ENCODE measurements at regions not wholly inside any gene's neighbourhood (a gene's known extent, or its start where the extent isn't known, plus 50 kb on each side); places are given as distances from the start of the nearest gene placed in this dataset.
"Not testable (repeated sequence)": the region's sequence is repeated elsewhere in the genome, so short reads cannot be mapped to it uniquely, and the experiment has no call there.

GRCh38 chr7:9505516-9505915, 1072.1 kb downstream of the NXPH1 start:
- DNase-seq (ENCODE audit: low read depth) = no peak

DNA sequence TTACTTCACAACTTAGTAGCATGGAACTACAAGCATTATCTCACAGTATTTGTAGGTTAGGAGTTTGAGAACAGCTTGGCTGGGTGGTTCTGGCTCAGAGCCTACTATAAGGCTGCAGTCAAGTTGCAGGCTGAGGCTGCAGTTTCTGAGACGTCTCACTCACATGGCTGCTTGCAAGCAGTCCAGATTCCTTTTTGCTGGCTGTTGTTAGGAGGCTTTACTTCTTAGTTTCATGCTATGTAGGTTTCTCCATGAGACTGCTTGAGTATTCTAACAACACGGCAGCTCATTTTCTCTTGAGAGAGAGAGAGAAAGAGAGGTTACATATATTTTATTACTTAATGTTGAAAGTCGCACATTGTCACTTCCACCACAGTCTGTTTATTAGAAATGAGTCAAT, 1073.9 kb downstream of the NXPH1 start:
- DNase-seq (ENCODE audit: low read depth) = no peak

GRCh38 chr7:9516662-9517061, 1083.3 kb downstream of the NXPH1 start:
- DNase-seq (ENCODE audit: low read depth) = no peak

DNA sequence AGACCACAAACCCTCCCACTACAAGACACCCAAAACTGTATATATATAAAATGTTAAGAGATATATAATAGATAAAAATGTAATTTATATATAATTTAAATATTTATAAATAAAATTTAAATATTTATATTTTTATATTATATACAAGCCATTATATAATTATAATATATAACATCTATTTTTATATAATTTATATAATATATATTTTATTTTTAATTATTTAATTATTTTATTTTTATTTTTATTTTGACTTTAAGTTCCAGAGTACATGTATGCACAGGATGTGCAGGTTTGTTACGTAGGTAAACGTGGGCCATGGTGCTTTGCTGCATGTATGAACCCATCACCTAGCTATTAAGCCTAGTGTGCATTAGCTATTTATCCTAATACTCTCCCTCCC, 1090.2 kb downstream of the NXPH1 start:
- no peak for DNase-seq (ENCODE audit: low read depth)

- not testable (repeated sequence) for DNase-seq (ENCODE audit: low read depth)
These were observed 1119.0 kb downstream of the NXPH1 start for GRCh38 chr7:9552431-9552830.

GRCh38 chr7:9557853-9558252, 1124.4 kb downstream of the NXPH1 start:
- DNase-seq (ENCODE audit: low read depth) = no peak

- DNase-seq (ENCODE audit: low read depth) = no peak
These were observed 1142.3 kb downstream of the NXPH1 start for GRCh38 chr7:9575716-9576115.

GRCh38 chr7:9582824-9583223, 1149.4 kb downstream of the NXPH1 start:
- DNase-seq (ENCODE audit: low read depth) = no peak

GRCh38 chr7:9598411-9598810, 1165.0 kb downstream of the NXPH1 start:
- DNase-seq (ENCODE audit: low read depth) = no peak

- DNase-seq (ENCODE audit: low read depth) = no peak
These were observed 1167.6 kb downstream of the NXPH1 start for GRCh38 chr7:9600974-9601373.

DNA sequence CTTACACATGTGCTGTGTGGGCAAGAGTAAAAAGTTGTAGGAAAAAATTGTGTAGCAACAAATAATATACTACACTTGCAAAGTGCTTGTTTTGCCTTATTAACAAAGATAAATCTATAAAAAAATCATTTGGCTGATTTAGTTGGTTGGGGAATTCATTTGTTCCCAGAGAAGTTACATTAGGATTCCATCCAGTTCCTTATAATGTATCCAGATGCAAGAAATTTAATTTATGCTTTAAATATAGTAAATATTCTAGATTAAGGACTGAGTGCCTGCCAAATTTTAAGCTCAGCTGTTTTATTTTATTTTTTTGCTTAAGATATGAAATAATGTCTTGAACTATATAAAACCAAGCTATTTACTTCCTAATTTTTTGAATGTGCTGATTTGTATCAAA, 1169.9 kb downstream of the NXPH1 start:
- no peak for DNase-seq (ENCODE audit: low read depth)

GRCh38 chr7:9608560-9608959, 1175.2 kb downstream of the NXPH1 start:
- DNase-seq (ENCODE audit: low read depth) = no peak

- not testable (repeated sequence) for DNase-seq (ENCODE audit: low read depth)
These were observed 1187.5 kb downstream of the NXPH1 start for GRCh38 chr7:9620899-9621298.

GRCh38 chr7:9621306-9621902, 1188.0 kb downstream of the NXPH1 start:
- DNase-seq (ENCODE audit: low read depth) = not testable (repeated sequence)

- DNase-seq (ENCODE audit: low read depth) = no peak
These were observed 1188.5 kb downstream of the NXPH1 start for GRCh38 chr7:9621927-9622326.

DNA sequence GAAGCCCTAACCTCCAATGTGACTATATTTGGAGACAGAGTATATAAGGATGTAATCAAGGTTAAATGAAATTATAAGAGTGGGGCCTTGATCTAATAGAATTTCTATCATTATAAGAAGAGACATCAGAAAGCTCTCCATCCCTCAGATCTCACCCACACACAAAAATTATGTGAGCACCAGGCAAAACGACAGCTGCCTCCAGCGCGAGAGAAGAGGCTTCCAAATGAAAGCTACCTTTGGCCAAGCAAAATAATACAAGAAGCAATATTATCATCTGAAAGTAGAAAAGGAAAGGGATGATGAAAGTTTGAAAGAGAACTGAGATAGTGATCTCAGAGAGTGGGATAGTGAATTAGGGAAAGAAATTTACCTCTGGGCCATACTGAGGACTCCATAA, 1192.5 kb downstream of the NXPH1 start:
- no peak for DNase-seq (ENCODE audit: low read depth)

DNA sequence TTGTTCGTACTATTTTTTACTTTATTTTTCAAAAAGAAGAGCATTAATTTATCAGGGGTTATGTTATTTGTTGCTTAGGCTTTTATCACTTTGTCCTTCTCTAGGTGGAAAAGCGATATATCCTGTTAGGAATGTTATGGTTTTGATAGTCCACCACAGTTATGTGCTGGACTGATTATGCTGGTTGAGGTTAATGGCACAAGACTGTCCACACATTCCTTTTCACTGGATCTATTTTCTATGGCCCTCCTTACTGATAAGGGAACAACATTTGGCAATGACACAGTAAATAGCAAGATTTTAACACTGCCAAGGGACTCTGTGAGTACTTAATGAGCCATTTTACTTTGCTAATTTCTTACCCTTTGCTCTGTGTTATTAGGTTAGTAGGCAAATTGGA, 1212.3 kb downstream of the NXPH1 start:
- no peak for DNase-seq (ENCODE audit: low read depth)

GRCh38 chr7:9657257-9657656, 1223.8 kb downstream of the NXPH1 start:
- DNase-seq (ENCODE audit: low read depth) = no peak

GRCh38 chr7:9671979-9672917, 1238.8 kb downstream of the NXPH1 start:
- DNase-seq (ENCODE audit: low read depth) = no peak

DNA sequence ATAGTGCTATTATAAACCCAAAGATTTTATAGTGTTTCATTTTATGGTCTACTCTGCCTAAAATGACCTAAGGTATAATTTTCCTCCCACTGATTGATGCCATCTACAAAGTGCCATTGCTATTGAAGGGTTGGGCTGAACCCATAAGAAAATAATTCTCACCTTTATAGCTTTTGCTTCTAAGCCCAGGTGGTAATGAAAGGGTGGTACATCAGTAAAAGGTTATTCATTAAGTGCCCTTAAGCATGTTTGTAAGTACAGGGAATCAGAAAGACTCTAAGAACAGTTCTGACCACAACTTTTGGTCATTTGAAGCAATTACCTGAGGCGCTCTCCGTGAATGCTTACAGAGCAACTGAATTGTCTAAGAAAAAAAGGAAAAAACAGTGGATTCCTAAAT, 1247.3 kb downstream of the NXPH1 start:
- no peak for DNase-seq (ENCODE audit: low read depth)

GRCh38 chr7:9681284-9681683, 1247.9 kb downstream of the NXPH1 start:
- no peak for DNase-seq (ENCODE audit: low read depth)

GRCh38 chr7:9691286-9691685, 1257.9 kb downstream of the NXPH1 start:
- no peak for DNase-seq (ENCODE audit: low read depth)

DNA sequence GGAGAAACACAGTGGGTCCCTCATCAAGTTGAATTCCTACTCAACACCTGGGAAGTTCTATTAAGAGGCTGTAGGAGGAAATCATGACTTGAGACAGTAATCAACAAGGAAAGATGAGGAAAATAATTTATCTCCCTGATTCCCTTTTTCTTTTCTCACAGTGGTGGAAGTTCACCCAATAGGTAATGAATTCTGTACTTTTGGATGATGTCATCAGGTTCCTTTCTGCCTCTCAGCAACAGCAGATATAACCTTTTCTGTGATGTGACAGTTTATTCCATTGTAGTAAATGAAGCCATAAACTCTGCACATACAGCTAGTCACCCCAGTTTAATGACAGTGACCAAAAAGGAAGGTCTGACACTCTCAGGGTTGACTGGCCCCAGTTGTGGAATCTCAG, 1265.0 kb downstream of the NXPH1 start:
- no peak for DNase-seq (ENCODE audit: low read depth)

DNA sequence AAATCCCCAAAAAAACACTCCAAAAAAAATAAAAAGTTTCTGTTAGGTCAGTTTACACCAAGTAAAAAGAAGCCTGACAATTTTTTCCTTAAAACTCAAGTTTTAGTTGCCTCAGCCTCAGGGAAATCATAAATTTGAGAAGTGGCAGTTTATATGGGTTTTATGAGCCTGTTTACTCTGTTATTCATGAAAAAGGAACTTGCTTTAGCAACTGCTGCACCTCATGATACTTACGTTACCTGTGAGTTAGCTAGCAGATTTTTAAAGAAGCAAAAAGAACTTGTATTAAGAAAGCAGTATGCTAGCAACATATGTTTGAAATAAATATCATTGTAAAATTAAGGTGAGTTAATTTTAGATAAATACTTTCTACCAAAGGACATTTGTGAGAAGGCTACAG, 1264.5 kb upstream of the PHF14 start:
- DNase-seq (ENCODE audit: low read depth) = no peak

All from HS-5 (cell line).